A549 (cell line): ENCODE measurements at regions not wholly inside any gene's neighbourhood (a gene's known extent, or its start where the extent isn't known, plus 50 kb on each side); places are given as distances from the start of the nearest gene placed in this dataset.

Source experiments
- CTCF ChIP-seq: fragments of >200 bp; sonication (Bioruptor Twin); formaldehyde crosslinking; IDR thresholded peaks from 3 replicates; pipeline ENCODE4 v1.5.1; 2016
- EP300 ChIP-seq, 2 experiments: fragments of >200 bp; sonication (Bioruptor Twin); formaldehyde crosslinking; IDR thresholded peaks; 2 replicates in 1 of 2; 3 replicates in 1 of 2; pipeline ENCODE4 v1.6.1; 2016 to 2017
- MAX ChIP-seq: IDR thresholded peaks from 2 replicates; pipeline ENCODE4 v1.6.1; 2012
- POLR2A ChIP-seq: IDR thresholded peaks from 2 replicates; pipeline ENCODE4 v1.6.1; 2012; ENCODE audit warnings: mild to moderate bottlenecking, low read length
- RAD21 ChIP-seq, 2 experiments: fragments of >200 bp in 1 of 2; sonication (Bioruptor Twin) in 1 of 2; formaldehyde crosslinking in 1 of 2; IDR thresholded peaks in 1 of 2; conservative IDR thresholded peaks in 1 of 2; 2 replicates in 1 of 2; 3 replicates in 1 of 2; pipeline ENCODE4 v1.6.1; 2012 to 2018; ENCODE audit warnings: inconsistent platforms in 1 of 2
- REST ChIP-seq: fragments of 200-600 bp; sonication (generic); IDR thresholded peaks from 2 replicates; pipeline ENCODE4 v1.6.1; 2016; ENCODE audit warnings: antibody characterized with exemption, mild to moderate bottlenecking, moderate library complexity
- RNF2 ChIP-seq: fragments of 200-600 bp; sonication (generic); IDR thresholded peaks from 2 replicates; pipeline ENCODE4 v1.6.1; 2016; ENCODE audit warnings: low read depth, mild to moderate bottlenecking, antibody characterized with exemption, moderate library complexity, borderline replicate concordance
- SMC3 ChIP-seq: fragments of >200 bp; sonication (Bioruptor Twin); formaldehyde crosslinking; IDR thresholded peaks from 3 replicates; pipeline ENCODE4 v1.6.1; 2018; ENCODE audit warnings: inconsistent platforms

- TF ChIP-seq RNF2 = no peak
- TF ChIP-seq POLR2A = no peak
- no peak for TF ChIP-seq EP300 (IDR thresholded peaks at IDR 0.05)
- no peak for TF ChIP-seq REST
- TF ChIP-seq CTCF = no peak
- TF ChIP-seq SMC3 = no peak
- TF ChIP-seq MAX = no peak
- TF ChIP-seq RAD21 (conservative IDR thresholded peaks at IDR 0.05 in 1 of 2, IDR thresholded peaks at IDR 0.05 in 1 of 2) = no peak
Observed at GRCh38 chr4:22090661-22091351, 142.2 kb upstream of the KCNIP4 start.
